Heart left ventricle (tissue), 16 donors: ENCODE measurements at regions not wholly inside any gene's neighbourhood (a gene's known extent, or its start where the extent isn't known, plus 50 kb on each side); places are given as distances from the start of the nearest gene placed in this dataset.
A peak's percentile ranks its signal among the peaks of the same experiment; 100 is the strongest.

Experiments
- ATAC-seq, 4 donors: fragments of 200-7000 bp; cut with Tn5 transposase; one replicate each; pipeline ENCODE4 v1.9.1; 2020 to 2022; ENCODE audit warnings: moderate library complexity in 4 of 4, mild to moderate bottlenecking in 3 of 4, moderate number of reproducible peaks in 1 of 4
- DNase-seq, 5 donors: peaks; one replicate each; pipeline ENCODE4 v3.0.0-alpha.2; 2020
- H3K27ac ChIP-seq, 12 donors: fragments of 200-600 bp; sonication (generic) in 4 of 12; one replicate each; pipeline versions ENCODE4 v1.5.0 to v1.8.0; 2016 to 2022; ENCODE audit warnings: mild to moderate bottlenecking in 2 of 12
- H3K27me3 ChIP-seq, 9 donors: fragments of 200-600 bp; sonication (generic) in 2 of 9; one replicate each; pipeline versions ENCODE4 v1.5.1 to v1.8.0; 2016 to 2022; ENCODE audit warnings: mild to moderate bottlenecking in 3 of 9
- H3K36me3 ChIP-seq, 9 donors: fragments of 200-600 bp; sonication (generic) in 2 of 9; one replicate each; pipeline versions ENCODE4 v1.5.0 to v1.8.0; 2018 to 2022; ENCODE audit warnings: mild to moderate bottlenecking in 2 of 9
- H3K4me1 ChIP-seq, 12 donors: fragments of 200-600 bp; sonication (generic) in 4 of 12; one replicate each; pipeline versions ENCODE4 v1.5.0 to v1.8.0; 2016 to 2022; ENCODE audit warnings: mild to moderate bottlenecking in 3 of 12
- H3K4me3 ChIP-seq, 12 donors: fragments of 200-600 bp; sonication (generic) in 4 of 12; one replicate each; pipeline versions ENCODE4 v1.5.0 to v1.8.0; 2017 to 2022; ENCODE audit warnings: mild to moderate bottlenecking in 9 of 12, moderate library complexity in 4 of 12
- H3K9me3 ChIP-seq, 12 donors: fragments of 200-600 bp; sonication (generic) in 4 of 12; one replicate each; pipeline versions ENCODE4 v1.5.0 to v1.8.0; 2016 to 2022; ENCODE audit warnings: mild to moderate bottlenecking in 1 of 12
- POLR2A ChIP-seq, 2 donors: fragments of 450-650 bp; IDR thresholded peaks; one replicate each; pipeline ENCODE4 v1.6.1; 2017; ENCODE audit warnings: antibody characterized with exemption in 2 of 2, mild to moderate bottlenecking in 2 of 2, moderate library complexity in 2 of 2
- WGBS, 4 donors: extraction: QIAGEN DNeasy Blood & Tissue Kit in 2 of 4; methylation state at CpG; one replicate each; pipeline versions ENCODE4 v1.1.5 to v1.1.7; 2013 to 2018; 5-methylcytosine and 5-hydroxymethylcytosine counted together
- intact Hi-C, 10 donors: fragments of 100-400 bp; cut with DNase I; formaldehyde crosslinking; loops; one replicate each; pipeline versions ENCODE4 v1.11.1 to v1.14.2; 2022
- TF ChIP-seq, protein P1 (sequence below), 12 donors: fragments of 200-600 bp; sonication (generic) in 4 of 12; IDR thresholded peaks; one replicate each; pipeline versions ENCODE4 v1.5.0 to v1.8.0; 2018 to 2022; ENCODE audit warnings: antibody characterized with exemption in 12 of 12, mild to moderate bottlenecking in 5 of 12
- donor health status: ischemic (EF 13 %, LVEDD 7.1; RV severe dilation, severe dysfunction).
- donor health status: healthy with polysubstance abuse.
- donor health status: DM: no; HTN: yes; CAD: no.
- donor health status: DM: no; HTN: no; CAD: no.
- donor health status: ischemic (EF 25% LVEDD 6.9; RV normal size, moderate dysfunction).
- donor health status: ischemic (EF 25% LVEDD 5.7; RV mildly dilated, moderate dysfunction).
- donor health status: healthy.
- donor health status: DM: yes; HTN: yes; CAD: no.
- donor health status: ischemic (EF 35%, LVEDD 5.7; RV mildly dilated, moderate dysfunction).
- donor health status: nonischemic (EF 11% LVEDD 7.7; RV severe dilation, severe dysfunction).
- donor health status: DM: yes; HTN: yes; CAD: no.
- donor health status: PGD.
- donor health status: ischemic (EF 29% LVEDD 5.4; RV normal size, mild dysfunction).
- donor health status: nonischemic (EF 23%, LVEDD 6.1; RV moderate dilation, normal function).

GRCh38 chr10:44724415-44725174 is 186.5 kb upstream of the TMEM72 start:
- DNase-seq (no peak), ATAC-seq (peak in 2 of 4 donors; percentile 24 to 26)
- intact Hi-C loops = no loop called here
- Histone ChIP-seq H3K27me3 (no peaks in the 10 kb centered on the region), H3K4me3 (no peak overlapping the region), H3K36me3 (no peaks in the 10 kb centered on the region), H3K9me3 (peaks cover 0 to 10% (median 0%) of the 10 kb centered on the region in 12 donors), H3K27ac (peak overlapping the region in 1 of 12 donors; percentile 4), H3K4me1 (peaks cover 0 to 31% (median 8%) of the 10 kb centered on the region in 12 donors)
- WGBS, 4 donors = 69 to 74% (median 72%) methylated on average over 6 of the region's 6 CpGs
- TF ChIP-seq, protein P1, sequence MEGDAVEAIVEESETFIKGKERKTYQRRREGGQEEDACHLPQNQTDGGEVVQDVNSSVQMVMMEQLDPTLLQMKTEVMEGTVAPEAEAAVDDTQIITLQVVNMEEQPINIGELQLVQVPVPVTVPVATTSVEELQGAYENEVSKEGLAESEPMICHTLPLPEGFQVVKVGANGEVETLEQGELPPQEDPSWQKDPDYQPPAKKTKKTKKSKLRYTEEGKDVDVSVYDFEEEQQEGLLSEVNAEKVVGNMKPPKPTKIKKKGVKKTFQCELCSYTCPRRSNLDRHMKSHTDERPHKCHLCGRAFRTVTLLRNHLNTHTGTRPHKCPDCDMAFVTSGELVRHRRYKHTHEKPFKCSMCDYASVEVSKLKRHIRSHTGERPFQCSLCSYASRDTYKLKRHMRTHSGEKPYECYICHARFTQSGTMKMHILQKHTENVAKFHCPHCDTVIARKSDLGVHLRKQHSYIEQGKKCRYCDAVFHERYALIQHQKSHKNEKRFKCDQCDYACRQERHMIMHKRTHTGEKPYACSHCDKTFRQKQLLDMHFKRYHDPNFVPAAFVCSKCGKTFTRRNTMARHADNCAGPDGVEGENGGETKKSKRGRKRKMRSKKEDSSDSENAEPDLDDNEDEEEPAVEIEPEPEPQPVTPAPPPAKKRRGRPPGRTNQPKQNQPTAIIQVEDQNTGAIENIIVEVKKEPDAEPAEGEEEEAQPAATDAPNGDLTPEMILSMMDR (IDR thresholded peaks at IDR 0.05) = no peak
- TF ChIP-seq POLR2A (IDR thresholded peaks at IDR 0.05) = no peak

GRCh38 chr10:44725404-44725803 is 185.7 kb upstream of the TMEM72 start:
- H3K27ac ChIP-seq = peak overlapping the region in 1 of 12 donors; percentile 4

GRCh38 chr10:44731283-44731682 is 179.9 kb upstream of the TMEM72 start:
- Histone ChIP-seq H3K27ac (no peak overlapping the region), H3K27me3 (no peaks in the 10 kb centered on the region), H3K36me3 (no peaks in the 10 kb centered on the region), H3K9me3 (peaks cover 0 to 25% (median 3%) of the 10 kb centered on the region in 12 donors), H3K4me3 (no peak overlapping the region), H3K4me1 (no peaks in the 10 kb centered on the region)
- TF ChIP-seq, protein P1 (IDR thresholded peaks at IDR 0.05) = no peak
- TF ChIP-seq POLR2A (IDR thresholded peaks at IDR 0.05) = no peak
- WGBS, 4 donors = 79 to 83% (median 81%) methylated on average over 2 of the region's 2 CpGs
- intact Hi-C loops = loop anchor here in 1 of 10 donors (10.0 kb wide), 1 partner anchor 124 kb away; no protein-coding TSS in a partner anchor
- DNase-seq (no peak), ATAC-seq (no peak)

More at GRCh38 chr10:44725404-44725803, 185.7 kb upstream of the TMEM72 start:
- intact Hi-C loops = no loop called here
- H3K27me3 ChIP-seq = no peaks in the 10 kb centered on the region
- no peak for DNase-seq
- peaks cover 0 to 31% (median 8%) of the 10 kb centered on the region in 12 donors for H3K4me1 ChIP-seq
- no peak overlapping the region for H3K4me3 ChIP-seq
- H3K9me3 ChIP-seq = peaks cover 0 to 17% (median 2%) of the 10 kb centered on the region in 12 donors
- TF ChIP-seq, protein P1 (IDR thresholded peaks at IDR 0.05) = no peak
- no peak for TF ChIP-seq POLR2A (IDR thresholded peaks at IDR 0.05)
- H3K36me3 ChIP-seq = no peaks in the 10 kb centered on the region
- ATAC-seq = peak; percentile 58 to 85 (median 83)
- WGBS, 4 donors = 83 to 93% (median 86%) methylated on average over 2 of the region's 2 CpGs
